ENCODE measurements at regions not wholly inside any gene's neighbourhood (a gene's known extent, or its start where the extent isn't known, plus 50 kb on each side); places are given as distances from the start of the nearest gene placed in this dataset.

- Histone ChIP-seq H3K9me3 (ENCODE audit: insufficient read depth, low read length, severe bottlenecking) (no peaks in the 10 kb centered on the region), H3K4me1 (ENCODE audit: insufficient read depth, low read length) (no peaks in the 10 kb centered on the region), H3K9ac (ENCODE audit: low read depth, low read length) (no peak overlapping the region), H3K4me3 (ENCODE audit: low read depth in 1 of 2, low read length in 2 of 2) (no peak overlapping the region), H3K79me2 (ENCODE audit: insufficient read depth, low read length) (no peaks in the 10 kb centered on the region), H3K4me2 (ENCODE audit: insufficient read depth, low read length) (no peak overlapping the region), H3K36me3 (ENCODE audit: insufficient read depth, low read length) (no peaks in the 10 kb centered on the region), H3K27ac (ENCODE audit: low read length) (no peak overlapping the region), H4K20me1 (ENCODE audit: insufficient read depth, low read length) (no peaks in the 10 kb centered on the region), H2AFZ (ENCODE audit: low read depth, low read length) (no peak overlapping the region), H3K27me3 (ENCODE audit: insufficient read depth, low read length, poor library complexity) (no peaks in the 10 kb centered on the region)
- DNase-seq (no peak), ATAC-seq (ENCODE audit: insufficient read depth, low read depth) (no peak)
- TF ChIP-seq CTCF (IDR thresholded peaks at IDR 0.05; ENCODE audit: borderline replicate concordance, extremely low read depth, low read length, poor library complexity, severe bottlenecking) (no peak), EZH2 (IDR thresholded peaks at IDR 0.05; ENCODE audit: borderline replicate concordance, low read depth, low read length, severe bottlenecking) (no peak)
These were observed 463.5 kb downstream of the RASEF start for GRCh38 chr9:82599336-82599949.

- H3K27ac ChIP-seq (ENCODE audit: low read length) = no peak overlapping the region
- H3K9me3 ChIP-seq (ENCODE audit: insufficient read depth, low read length, severe bottlenecking) = no peaks in the 10 kb centered on the region
- no peak overlapping the region for H3K9ac ChIP-seq (ENCODE audit: low read depth, low read length)
- ATAC-seq (ENCODE audit: insufficient read depth, low read depth) (no peak), DNase-seq (no peak)
- H4K20me1 ChIP-seq (ENCODE audit: insufficient read depth, low read length) = no peaks in the 10 kb centered on the region
- no peaks in the 10 kb centered on the region for H3K27me3 ChIP-seq (ENCODE audit: insufficient read depth, low read length, poor library complexity)
- H2AFZ ChIP-seq (ENCODE audit: low read depth, low read length) = no peak overlapping the region
- TF ChIP-seq CTCF (IDR thresholded peaks at IDR 0.05; ENCODE audit: borderline replicate concordance, extremely low read depth, low read length, poor library complexity, severe bottlenecking) = no peak
- TF ChIP-seq EZH2 (IDR thresholded peaks at IDR 0.05; ENCODE audit: borderline replicate concordance, low read depth, low read length, severe bottlenecking) = no peak
- no peaks in the 10 kb centered on the region for H3K4me1 ChIP-seq (ENCODE audit: insufficient read depth, low read length)
- H3K4me3 ChIP-seq (ENCODE audit: low read depth in 1 of 2, low read length in 2 of 2) = no peak overlapping the region
- no peaks in the 10 kb centered on the region for H3K36me3 ChIP-seq (ENCODE audit: insufficient read depth, low read length)
- no peak overlapping the region for H3K4me2 ChIP-seq (ENCODE audit: insufficient read depth, low read length)
- H3K79me2 ChIP-seq (ENCODE audit: insufficient read depth, low read length) = no peaks in the 10 kb centered on the region
These were observed 462.2 kb downstream of the RASEF start for GRCh38 chr9:82600536-82601292.

- Histone ChIP-seq H3K9ac (ENCODE audit: low read depth, low read length) (no peak overlapping the region), H3K4me1 (ENCODE audit: insufficient read depth, low read length) (no peaks in the 10 kb centered on the region), H2AFZ (ENCODE audit: low read depth, low read length) (no peak overlapping the region), H3K9me3 (ENCODE audit: insufficient read depth, low read length, severe bottlenecking) (no peaks in the 10 kb centered on the region), H3K4me3 (ENCODE audit: low read depth in 1 of 2, low read length in 2 of 2) (no peak overlapping the region), H3K27ac (ENCODE audit: low read length) (no peak overlapping the region), H3K79me2 (ENCODE audit: insufficient read depth, low read length) (no peaks in the 10 kb centered on the region), H3K36me3 (ENCODE audit: insufficient read depth, low read length) (no peaks in the 10 kb centered on the region), H4K20me1 (ENCODE audit: insufficient read depth, low read length) (no peaks in the 10 kb centered on the region), H3K4me2 (ENCODE audit: insufficient read depth, low read length) (no peak overlapping the region), H3K27me3 (ENCODE audit: insufficient read depth, low read length, poor library complexity) (no peaks in the 10 kb centered on the region)
- no peak for DNase-seq
- ATAC-seq (ENCODE audit: insufficient read depth, low read depth) = no peak
- TF ChIP-seq CTCF (IDR thresholded peaks at IDR 0.05; ENCODE audit: borderline replicate concordance, extremely low read depth, low read length, poor library complexity, severe bottlenecking) (no peak), EZH2 (IDR thresholded peaks at IDR 0.05; ENCODE audit: borderline replicate concordance, low read depth, low read length, severe bottlenecking) (no peak)
These were observed 461.6 kb downstream of the RASEF start for GRCh38 chr9:82601293-82601771.
